ENCODE measurements at regions not wholly inside any gene's neighbourhood (a gene's known extent, or its start where the extent isn't known, plus 50 kb on each side); places are given as distances from the start of the nearest gene placed in this dataset.

DNA sequence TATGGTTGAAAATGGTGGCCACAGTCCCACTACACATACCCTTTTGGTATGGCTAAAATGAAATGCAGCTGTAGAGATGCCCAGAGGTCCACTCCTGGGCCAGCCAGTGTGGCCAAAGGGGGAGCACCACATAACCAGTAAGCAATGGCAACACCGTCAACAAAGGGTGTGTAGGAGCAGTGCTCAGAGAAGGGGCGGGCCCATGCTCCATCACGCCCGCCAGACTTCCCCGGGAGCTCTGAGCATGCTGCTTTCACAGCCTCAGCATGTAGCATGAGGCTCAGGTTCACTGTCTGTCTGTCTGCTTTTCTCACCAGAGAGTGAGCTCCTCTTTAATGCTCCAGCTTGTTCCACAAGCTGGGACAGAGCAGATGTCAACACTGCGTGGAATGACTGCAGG is 537.6 kb downstream of the MATN1 start:
- H3F3A ChIP-seq (ENCODE audit: low read depth) = no peaks in the 10 kb centered on the region
- H3K4me2 ChIP-seq (ENCODE audit: low read depth, low read length, poor library complexity, severe bottlenecking) = no peak overlapping the region
- H3K27me3 ChIP-seq (ENCODE audit: insufficient read depth, low read length, poor library complexity, severe bottlenecking) = no peaks in the 10 kb centered on the region
- H3K4me1 ChIP-seq (ENCODE audit: insufficient read depth, low read length, poor library complexity, severe bottlenecking) = no peaks in the 10 kb centered on the region
- H3K36me3 ChIP-seq (ENCODE audit: insufficient read depth, low read length) = no peaks in the 10 kb centered on the region
- no peaks in the 10 kb centered on the region for H4K20me1 ChIP-seq (ENCODE audit: insufficient read depth, low read length, poor library complexity, severe bottlenecking)
- no peak overlapping the region for H2AFZ ChIP-seq (ENCODE audit: low read length)
- no peaks in the 10 kb centered on the region for H3K79me2 ChIP-seq (ENCODE audit: insufficient read depth, low read length)
- H3K9me3 ChIP-seq (ENCODE audit: insufficient read depth, low read depth, low read length) = peaks cover 3% of the 10 kb centered on the region; the same call in 1 of the 2 replicates
- no peak overlapping the region for H3K9ac ChIP-seq (ENCODE audit: low read depth, low read length, poor library complexity, severe bottlenecking)
- H3K9me2 ChIP-seq (replicated peaks; ENCODE audit: low read depth, low read length) = no peaks in the 10 kb centered on the region
- H3K4me3 ChIP-seq (ENCODE audit: low read length, poor library complexity, severe bottlenecking) = no peak overlapping the region
- TF ChIP-seq, protein P1, sequence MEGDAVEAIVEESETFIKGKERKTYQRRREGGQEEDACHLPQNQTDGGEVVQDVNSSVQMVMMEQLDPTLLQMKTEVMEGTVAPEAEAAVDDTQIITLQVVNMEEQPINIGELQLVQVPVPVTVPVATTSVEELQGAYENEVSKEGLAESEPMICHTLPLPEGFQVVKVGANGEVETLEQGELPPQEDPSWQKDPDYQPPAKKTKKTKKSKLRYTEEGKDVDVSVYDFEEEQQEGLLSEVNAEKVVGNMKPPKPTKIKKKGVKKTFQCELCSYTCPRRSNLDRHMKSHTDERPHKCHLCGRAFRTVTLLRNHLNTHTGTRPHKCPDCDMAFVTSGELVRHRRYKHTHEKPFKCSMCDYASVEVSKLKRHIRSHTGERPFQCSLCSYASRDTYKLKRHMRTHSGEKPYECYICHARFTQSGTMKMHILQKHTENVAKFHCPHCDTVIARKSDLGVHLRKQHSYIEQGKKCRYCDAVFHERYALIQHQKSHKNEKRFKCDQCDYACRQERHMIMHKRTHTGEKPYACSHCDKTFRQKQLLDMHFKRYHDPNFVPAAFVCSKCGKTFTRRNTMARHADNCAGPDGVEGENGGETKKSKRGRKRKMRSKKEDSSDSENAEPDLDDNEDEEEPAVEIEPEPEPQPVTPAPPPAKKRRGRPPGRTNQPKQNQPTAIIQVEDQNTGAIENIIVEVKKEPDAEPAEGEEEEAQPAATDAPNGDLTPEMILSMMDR (conservative IDR thresholded peaks at IDR 0.05; ENCODE audit: low read length) = no peak

DNA sequence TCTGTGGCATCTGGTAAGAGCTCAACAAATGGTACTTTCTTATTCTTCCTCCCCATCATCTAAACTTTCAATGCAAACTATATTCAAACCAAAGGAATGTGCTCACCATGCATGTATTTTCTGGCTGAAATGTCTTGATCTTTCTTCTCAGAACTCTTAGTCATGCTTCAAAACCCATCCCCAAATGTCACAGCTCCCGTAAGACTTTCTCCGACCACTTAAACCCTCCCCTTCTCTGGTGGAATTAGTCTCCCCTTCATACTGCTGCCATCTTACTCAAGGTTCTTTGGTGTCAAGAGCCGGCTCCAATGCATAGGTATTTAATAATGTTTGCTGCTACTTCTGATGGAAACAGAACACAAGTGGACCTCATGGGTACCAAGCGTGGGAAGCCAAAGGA is 538.1 kb downstream of the MATN1 start:
- no peaks in the 10 kb centered on the region for H3K27me3 ChIP-seq (ENCODE audit: insufficient read depth, low read length, poor library complexity, severe bottlenecking)
- no peak overlapping the region for H3K4me2 ChIP-seq (ENCODE audit: low read depth, low read length, poor library complexity, severe bottlenecking)
- H3K36me3 ChIP-seq (ENCODE audit: insufficient read depth, low read length) = no peaks in the 10 kb centered on the region
- no peak overlapping the region for H3K4me3 ChIP-seq (ENCODE audit: low read length, poor library complexity, severe bottlenecking)
- no peaks in the 10 kb centered on the region for H3F3A ChIP-seq (ENCODE audit: low read depth)
- TF ChIP-seq, protein P1 (conservative IDR thresholded peaks at IDR 0.05; ENCODE audit: low read length) = no peak
- no peak for TF ChIP-seq EZH2phosphoT487 (IDR thresholded peaks at IDR 0.05; ENCODE audit: borderline replicate concordance)
- no peaks in the 10 kb centered on the region for H3K4me1 ChIP-seq (ENCODE audit: insufficient read depth, low read length, poor library complexity, severe bottlenecking)
- no peaks in the 10 kb centered on the region for H4K20me1 ChIP-seq (ENCODE audit: insufficient read depth, low read length, poor library complexity, severe bottlenecking)
- H2AFZ ChIP-seq (ENCODE audit: low read length) = no peak overlapping the region
- H3K9me2 ChIP-seq (replicated peaks; ENCODE audit: low read depth, low read length) = no peaks in the 10 kb centered on the region
- no peaks in the 10 kb centered on the region for H3K79me2 ChIP-seq (ENCODE audit: insufficient read depth, low read length)
- H3K9me3 ChIP-seq (ENCODE audit: insufficient read depth, low read depth, low read length) = peaks cover 2% of the 10 kb centered on the region; the same call in 1 of the 2 replicates
- no peak overlapping the region for H3K9ac ChIP-seq (ENCODE audit: low read depth, low read length, poor library complexity, severe bottlenecking)

DNA sequence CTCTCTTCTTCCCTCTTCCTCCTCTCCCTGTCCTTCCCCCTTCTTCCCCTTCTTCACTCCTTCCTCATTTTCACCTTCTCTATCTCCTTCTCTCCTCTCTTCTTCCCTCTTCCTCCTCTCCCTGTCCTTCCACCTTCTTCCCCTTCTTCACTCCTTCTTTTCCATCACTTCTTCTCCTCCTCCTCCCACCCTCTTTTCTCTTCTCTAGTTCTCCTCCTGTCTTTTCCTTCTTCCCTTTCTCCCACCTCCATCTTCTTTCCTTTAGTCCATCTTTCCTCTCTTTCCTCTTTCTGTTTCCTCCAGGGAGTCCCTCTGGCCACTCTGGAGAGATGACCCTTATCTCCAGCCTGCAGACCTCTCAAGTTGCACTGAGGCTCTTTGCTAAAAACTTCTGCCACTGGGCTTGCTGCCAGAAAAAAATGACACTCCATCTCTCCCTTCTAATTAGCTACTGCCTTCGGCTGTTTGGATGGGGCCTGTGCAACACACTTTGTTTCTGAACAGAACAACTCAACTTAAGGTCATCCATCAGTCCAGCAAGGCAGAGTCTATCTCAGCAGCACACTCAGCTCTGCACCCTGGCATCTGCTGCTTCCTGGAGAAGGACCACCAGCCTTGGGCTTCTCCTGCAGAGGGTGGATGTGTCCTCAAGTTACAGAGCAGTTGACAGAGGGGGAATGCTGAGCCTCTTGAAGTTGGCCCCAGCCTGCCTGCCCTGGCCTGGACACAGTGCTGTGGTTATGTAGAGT is 538.8 kb downstream of the MATN1 start:
- no peaks in the 10 kb centered on the region for H3K4me1 ChIP-seq (ENCODE audit: insufficient read depth, low read length, poor library complexity, severe bottlenecking)
- TF ChIP-seq, protein P1 (conservative IDR thresholded peaks at IDR 0.05; ENCODE audit: low read length) = no peak
- TF ChIP-seq EZH2phosphoT487 (IDR thresholded peaks at IDR 0.05; ENCODE audit: borderline replicate concordance) = no peak
- H3F3A ChIP-seq (ENCODE audit: low read depth) = no peaks in the 10 kb centered on the region
- no peaks in the 10 kb centered on the region for H3K9me2 ChIP-seq (replicated peaks; ENCODE audit: low read depth, low read length)
- no peaks in the 10 kb centered on the region for H3K79me2 ChIP-seq (ENCODE audit: insufficient read depth, low read length)
- H3K4me3 ChIP-seq (ENCODE audit: low read length, poor library complexity, severe bottlenecking) = no peak overlapping the region
- no peaks in the 10 kb centered on the region for H3K36me3 ChIP-seq (ENCODE audit: insufficient read depth, low read length)
- no peak overlapping the region for H2AFZ ChIP-seq (ENCODE audit: low read length)
- no peak overlapping the region for H3K4me2 ChIP-seq (ENCODE audit: low read depth, low read length, poor library complexity, severe bottlenecking)
- H3K9ac ChIP-seq (ENCODE audit: low read depth, low read length, poor library complexity, severe bottlenecking) = no peak overlapping the region
- H3K9me3 ChIP-seq (ENCODE audit: insufficient read depth, low read depth, low read length) = no peaks in the 10 kb centered on the region; the same call in 1 of the 2 replicates
- no peaks in the 10 kb centered on the region for H3K27me3 ChIP-seq (ENCODE audit: insufficient read depth, low read length, poor library complexity, severe bottlenecking)
- H4K20me1 ChIP-seq (ENCODE audit: insufficient read depth, low read length, poor library complexity, severe bottlenecking) = no peaks in the 10 kb centered on the region
